SU-DHL-6 (cell line): ENCODE measurements at regions not wholly inside any gene's neighbourhood (a gene's known extent, or its start where the extent isn't known, plus 50 kb on each side); places are given as distances from the start of the nearest gene placed in this dataset.

Experiments used
- H2AFZ ChIP-seq: fragments of 200-600 bp; sonication (generic); 2 replicates; pipeline ENCODE4 v1.6.1; 2014; ENCODE audit warnings: low read depth, mild to moderate bottlenecking, moderate library complexity, mixed read lengths, antibody characterized with exemption, low read length; ENCODE audit not compliant: severe bottlenecking
- H3F3A ChIP-seq: fragments of 200-600 bp; shearing (Covaris generic); 2 replicates; pipeline ENCODE4 v1.6.0; 2016; ENCODE audit warnings: antibody characterized with exemption, mild to moderate bottlenecking; ENCODE audit not compliant: insufficient read depth
- H3K27ac ChIP-seq: fragments of 200-600 bp; sonication (generic); 2 replicates; pipeline ENCODE4 v1.5.1; 2016; ENCODE audit warnings: low read depth, mild to moderate bottlenecking, low read length, moderate library complexity, mixed read lengths
- H3K27me3 ChIP-seq: fragments of 200-600 bp; sonication (generic), shearing (Covaris generic); 2 replicates; pipeline ENCODE4 v1.6.0; 2014; ENCODE audit warnings: mild to moderate bottlenecking, low read length
- H3K36me3 ChIP-seq: fragments of 200-600 bp; sonication (generic); 2 replicates; pipeline ENCODE4 v1.6.1; 2014; ENCODE audit warnings: mild to moderate bottlenecking, low read length, mixed read lengths
- H3K4me2 ChIP-seq: fragments of 300-600, 200-600 bp; shearing (Covaris generic), sonication (generic); 2 replicates; pipeline ENCODE4 v1.6.0; 2014; ENCODE audit warnings: low read length, low read depth, mild to moderate bottlenecking; ENCODE audit not compliant: poor library complexity, severe bottlenecking
- H3K4me3 ChIP-seq: fragments of 200-600 bp; sonication (generic); 2 replicates; pipeline ENCODE4 v1.5.1; 2014; ENCODE audit warnings: antibody characterized with exemption, low read length, mild to moderate bottlenecking, mixed read lengths; ENCODE audit not compliant: insufficient read depth, poor library complexity, severe bottlenecking
- H3K79me2 ChIP-seq: fragments of 200-600 bp; sonication (generic); 2 replicates; pipeline ENCODE4 v1.6.1; 2014; ENCODE audit warnings: mild to moderate bottlenecking, low read length, moderate library complexity; ENCODE audit not compliant: insufficient read depth
- H3K9ac ChIP-seq: fragments of 200-600 bp; sonication (generic); 2 replicates; pipeline ENCODE4 v1.7.0; 2014; ENCODE audit warnings: mild to moderate bottlenecking, low read length
- H3K9me2 ChIP-seq: fragments of 200-600 bp; sonication (generic); replicated peaks from 2 replicates; pipeline ENCODE4 v1.6.1; 2014; ENCODE audit warnings: low read length; ENCODE audit not compliant: insufficient read depth
- H3K9me3 ChIP-seq: fragments of 200-600 bp; sonication (generic); 2 replicates; pipeline ENCODE4 v1.6.1; 2014; ENCODE audit warnings: low read length, mixed read lengths; ENCODE audit not compliant: insufficient read depth
- H4K20me1 ChIP-seq: fragments of 200-600 bp; sonication (generic); 2 replicates; pipeline ENCODE4 v1.6.1; 2014; ENCODE audit warnings: low read depth, mild to moderate bottlenecking, antibody characterized with exemption, low read length, moderate library complexity, mixed read lengths
- CTCF ChIP-seq: fragments of 200-600 bp; sonication (generic); IDR thresholded peaks from one replicate; pipeline ENCODE4 v1.5.1; 2017; ENCODE audit warnings: antibody characterized with exemption, mild to moderate bottlenecking, low read length, moderate library complexity; ENCODE audit not compliant: insufficient read depth, poor library complexity, severe bottlenecking
- EZH2phosphoT487 ChIP-seq: fragments of 200-600 bp; sonication (generic), shearing (Covaris generic); conservative IDR thresholded peaks from 2 replicates; pipeline ENCODE4 v1.6.1; 2018; ENCODE audit warnings: mild to moderate bottlenecking, antibody characterized with exemption, low read length, moderate library complexity, mixed read lengths

GRCh38 chr6:4374216-4374615 is 238.8 kb upstream of the ECI2 start:
- Histone ChIP-seq H3K4me3 (no peak overlapping the region), H3K9ac (no peak overlapping the region), H3K9me2 (no peaks in the 10 kb centered on the region), H3K4me2 (no peak overlapping the region), H3K36me3 (no peaks in the 10 kb centered on the region), H2AFZ (no peak overlapping the region), H3K27ac (no peak overlapping the region), H4K20me1 (no peaks in the 10 kb centered on the region), H3K27me3 (0 out of 2 replicates have a peak, but pooled peaks cover 6% of the 10 kb centered on the region), H3K79me2 (no peaks in the 10 kb centered on the region), H3K9me3 (no peaks in the 10 kb centered on the region), H3F3A (no peaks in the 10 kb centered on the region)
- no peak for TF ChIP-seq CTCF
- no peak for TF ChIP-seq EZH2phosphoT487

GRCh38 chr6:4372866-4373265 is 237.5 kb upstream of the ECI2 start:
- Histone ChIP-seq H3K27ac (no peak overlapping the region), H3K4me2 (no peak overlapping the region), H3K9ac (no peak overlapping the region), H2AFZ (no peak overlapping the region), H3K36me3 (no peaks in the 10 kb centered on the region), H3K9me3 (no peaks in the 10 kb centered on the region), H4K20me1 (no peaks in the 10 kb centered on the region), H3F3A (no peaks in the 10 kb centered on the region), H3K4me3 (no peak overlapping the region), H3K27me3 (0 out of 2 replicates have a peak, but pooled peaks cover 6% of the 10 kb centered on the region), H3K9me2 (no peaks in the 10 kb centered on the region), H3K79me2 (no peaks in the 10 kb centered on the region)
- no peak for TF ChIP-seq EZH2phosphoT487
- no peak for TF ChIP-seq CTCF

GRCh38 chr6:4371207-4371921 is 236.0 kb upstream of the ECI2 start:
- Histone ChIP-seq H2AFZ (no peak overlapping the region), H4K20me1 (no peaks in the 10 kb centered on the region), H3K9me2 (no peaks in the 10 kb centered on the region), H3K9ac (no peak overlapping the region), H3K9me3 (no peaks in the 10 kb centered on the region), H3K4me2 (no peak overlapping the region), H3K27me3 (0 out of 2 replicates have a peak, but pooled peaks cover 6% of the 10 kb centered on the region), H3K36me3 (no peaks in the 10 kb centered on the region), H3K27ac (no peak overlapping the region), H3F3A (no peaks in the 10 kb centered on the region), H3K4me3 (no peak overlapping the region), H3K79me2 (no peaks in the 10 kb centered on the region)
- TF ChIP-seq EZH2phosphoT487 (no peak), CTCF (no peak)
